GM21825 (cell line): ENCODE measurements at regions not wholly inside any gene's neighbourhood (a gene's known extent, or its start where the extent isn't known, plus 50 kb on each side); places are given as distances from the start of the nearest gene placed in this dataset.

Experiments used
- ATAC-seq: cut with Tn5 transposase; IDR thresholded peaks from one replicate; pipeline ENCODE4 v1.9.1; 2021; ENCODE audit warnings: mild to moderate bottlenecking, moderate library complexity; ENCODE audit not compliant: unreplicated experiment

DNA sequence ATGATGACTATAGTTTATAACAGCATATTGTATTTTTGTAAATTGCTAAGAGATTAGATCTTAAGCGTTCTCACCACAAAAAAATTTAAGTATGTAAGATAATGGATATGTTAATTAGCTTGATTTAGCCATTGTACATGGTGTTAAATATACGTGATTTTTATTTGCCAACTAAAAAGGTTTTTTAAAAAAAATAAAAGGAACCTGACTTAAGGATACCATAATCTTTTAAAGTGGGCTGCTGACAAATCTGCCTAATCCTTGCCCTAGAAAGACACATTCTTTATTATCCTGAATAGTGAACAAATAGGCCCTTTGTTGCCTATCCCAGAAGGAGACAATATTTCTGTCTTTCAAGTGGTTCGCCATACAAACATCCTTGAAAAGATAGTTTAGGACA is 94.6 kb upstream of the FAM47C start:
- ATAC-seq = no peak

DNA sequence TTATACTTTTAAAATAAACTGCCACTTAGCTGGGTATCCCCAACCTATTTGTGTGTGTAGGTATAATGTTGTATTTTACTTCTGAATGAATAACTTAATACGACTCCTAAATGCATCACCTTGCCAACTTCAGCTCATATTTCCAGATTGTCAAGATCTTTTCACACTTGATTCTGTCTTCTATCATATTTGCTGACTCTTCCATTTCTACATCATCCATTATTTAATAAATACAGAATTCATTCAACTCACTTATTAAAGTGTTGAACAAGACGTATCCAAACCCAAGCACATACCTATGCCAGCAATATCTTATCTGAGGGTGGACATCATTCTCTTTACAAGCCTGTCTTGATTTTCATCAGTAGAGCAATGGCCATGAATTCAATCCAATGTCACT is 91.2 kb upstream of the FAM47C start:
- no peak for ATAC-seq

DNA sequence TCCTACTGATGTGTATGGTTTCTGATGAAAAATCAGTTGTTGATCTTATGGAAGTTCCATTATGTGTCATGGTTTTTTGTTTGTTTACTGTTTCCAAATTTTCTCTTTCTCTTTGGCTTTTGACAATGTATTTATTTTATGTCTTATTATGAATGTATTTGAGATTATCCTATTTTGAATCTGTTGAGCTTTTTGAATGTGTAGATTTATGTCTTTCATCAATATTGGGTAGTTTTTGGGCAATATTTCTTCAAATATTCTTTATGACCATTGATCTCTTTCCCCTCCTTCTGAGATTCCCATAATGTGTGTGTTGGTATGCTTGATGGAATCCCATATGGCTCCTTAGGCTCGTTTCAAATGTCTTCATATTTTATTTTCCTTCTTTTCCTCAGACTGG is 80.5 kb upstream of the FAM47C start:
- ATAC-seq = no peak

DNA sequence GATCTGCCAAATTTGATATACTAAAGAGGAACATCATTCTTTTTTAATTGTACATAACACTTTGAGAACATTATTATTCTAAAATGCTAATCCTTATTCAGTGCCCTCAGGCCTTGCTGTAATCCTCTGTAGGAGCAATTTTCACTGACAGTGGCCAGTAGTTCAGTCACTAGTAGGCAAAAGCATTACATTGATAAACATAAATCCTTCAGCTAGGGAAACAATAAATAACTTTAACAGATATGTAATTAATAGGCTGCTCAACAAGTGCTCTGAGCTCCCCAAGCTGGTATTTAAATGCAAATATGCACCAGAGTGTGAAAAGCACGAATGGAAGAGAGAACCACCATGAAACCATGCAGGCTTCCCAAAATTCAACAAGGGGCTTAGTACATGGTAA is 77.7 kb upstream of the FAM47C start:
- ATAC-seq = no peak

DNA sequence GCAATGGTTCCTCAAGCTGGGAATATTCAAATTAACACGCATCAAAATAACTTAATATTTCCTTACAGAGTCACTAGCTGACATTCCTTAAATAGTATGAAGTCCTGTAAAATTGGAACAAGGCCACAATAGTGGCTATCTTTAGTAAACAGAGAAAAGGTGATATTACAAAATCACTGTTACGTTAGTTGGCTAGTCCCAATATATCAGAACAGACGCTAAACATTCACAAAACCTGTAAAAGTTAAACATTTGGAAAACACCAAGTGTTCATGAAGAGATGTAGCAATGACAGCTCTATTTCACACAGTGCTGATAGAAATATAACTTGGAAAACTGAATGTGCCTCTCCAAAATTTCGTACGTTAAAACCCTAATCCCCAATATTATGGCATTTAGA is 61.0 kb upstream of the FAM47C start:
- no peak for ATAC-seq

DNA sequence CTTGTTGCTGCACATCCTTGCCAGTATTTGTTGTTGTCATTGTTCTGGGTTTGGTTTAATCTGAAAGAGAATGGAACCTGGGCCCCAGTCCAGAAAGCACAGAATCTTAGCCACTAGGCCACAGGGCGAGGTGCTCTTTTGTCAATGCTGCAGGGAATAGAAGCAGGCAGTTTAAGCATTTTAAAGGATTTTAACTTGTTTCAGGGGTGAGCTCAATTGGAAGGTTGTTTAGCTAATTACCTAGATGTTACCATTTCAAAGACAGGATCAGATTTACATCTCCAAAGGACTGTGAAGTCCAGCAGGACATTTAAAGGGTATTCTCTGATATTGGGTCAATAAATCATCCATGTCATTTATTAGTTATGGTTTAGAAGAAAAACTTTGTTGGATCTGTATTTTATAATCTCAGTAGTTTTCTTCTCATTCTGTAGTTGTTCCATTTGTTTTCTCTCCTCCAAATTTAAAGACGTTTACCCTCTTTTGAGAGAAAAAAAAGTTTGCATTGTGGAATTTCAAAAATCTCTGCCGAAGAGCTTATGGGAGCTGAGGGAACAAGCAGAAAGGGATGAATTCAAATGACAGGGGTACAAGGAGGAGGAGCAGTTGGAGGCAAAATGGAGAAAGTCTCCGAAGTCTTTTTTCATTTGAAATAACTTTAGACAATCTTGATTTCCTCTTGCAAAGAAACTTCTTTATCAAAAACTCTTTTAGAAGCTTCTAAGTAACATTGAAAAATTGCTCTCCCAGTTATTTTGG is 57.5 kb upstream of the FAM47C start:
- ATAC-seq = no peak

DNA sequence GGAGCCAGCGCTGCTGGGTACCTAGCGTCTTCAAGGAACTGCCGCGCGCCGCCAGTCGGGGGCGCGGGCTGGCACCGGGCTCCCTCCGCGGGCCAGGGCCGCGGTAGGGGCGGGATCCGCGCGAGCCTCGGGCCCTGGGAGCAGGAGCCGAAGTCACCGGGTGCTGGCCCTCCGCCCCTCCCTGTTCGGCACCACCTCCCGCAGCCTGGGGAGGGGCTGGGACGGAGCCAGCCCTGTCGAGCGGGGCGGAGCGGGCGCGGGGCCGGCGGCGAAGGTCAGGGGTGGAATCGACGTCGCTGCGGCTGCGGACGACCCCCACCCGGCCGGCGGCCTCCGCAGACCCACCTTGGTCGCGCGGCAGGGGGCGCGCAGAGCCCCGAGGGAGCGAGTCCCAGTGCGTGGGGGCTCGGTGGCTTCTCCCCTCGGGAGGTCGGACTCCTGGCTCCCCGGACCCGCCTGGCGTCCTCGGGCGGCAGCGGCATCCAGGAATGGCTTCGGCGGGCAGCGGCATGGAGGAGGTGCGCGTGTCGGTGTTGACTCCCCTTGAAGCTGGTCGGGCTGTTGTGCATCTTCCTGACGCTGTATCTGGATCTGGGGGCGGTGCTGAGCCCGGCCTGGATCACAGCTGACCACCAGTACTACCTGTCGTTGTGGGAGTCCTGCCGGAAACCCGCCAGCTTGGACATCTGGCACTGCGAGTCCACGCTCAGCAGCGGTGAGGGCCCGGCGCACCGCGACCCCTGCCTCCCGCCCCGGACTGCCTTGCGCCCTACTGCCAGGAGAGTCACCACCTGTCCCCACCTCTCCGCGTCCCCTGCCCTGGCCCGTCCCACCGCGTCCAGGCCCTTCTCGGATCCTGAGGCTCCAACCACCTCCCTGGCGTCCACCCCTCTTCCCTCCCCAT is 50.5 kb upstream of the FAM47C start:
- ATAC-seq = no peak
